ENCODE measurements at regions not wholly inside any gene's neighbourhood (a gene's known extent, or its start where the extent isn't known, plus 50 kb on each side); places are given as distances from the start of the nearest gene placed in this dataset.
A peak's percentile ranks its signal among the peaks of the same experiment; 100 is the strongest.

- POLR2A ChIA-PET: interaction anchor here (0.6 kb wide), 1 partner anchor 1585 kb away, joined by 3 read pairs; no protein-coding TSS in a partner anchor
- Histone ChIP-seq H3K27me3 (replicated peaks in 2 of 5; ENCODE audit: control insufficient read depth in 4 of 5, insufficient read depth in 5 of 5, low read length in 4 of 5) (peaks cover 3 to 72% (median 15%) of the 10 kb centered on the region in 5 experiments), H3K27ac (ENCODE audit: insufficient read depth in 1 of 2, low read depth in 1 of 2, low read length in 2 of 2, poor library complexity in 1 of 2, severe bottlenecking in 2 of 2) (no peak overlapping the region), H3K4me3 (ENCODE audit: control insufficient read depth in 1 of 7, extremely low read depth in 1 of 7, insufficient read depth in 4 of 7, low read depth in 2 of 7, low read length in 6 of 7) (peak overlapping the region in 1 of 7 experiments; percentile 55), H3K4me1 (ENCODE audit: control extremely low read depth in 1 of 4, control insufficient read depth in 4 of 4, insufficient read depth in 4 of 4, low read length in 3 of 4) (peaks cover 0 to 6% (median 2%) of the 10 kb centered on the region in 4 experiments), H3K36me3 (ENCODE audit: control insufficient read depth in 4 of 4, insufficient read depth in 4 of 4, low read length in 3 of 4) (no peaks in the 10 kb centered on the region), H3K9me3 (ENCODE audit: control extremely low read depth in 1 of 5, control insufficient read depth in 4 of 5, insufficient read depth in 2 of 5, low read depth in 1 of 5, low read length in 4 of 5) (no peaks in the 10 kb centered on the region)
- CTCF ChIA-PET: interaction anchor here (0.6 to 3.0 kb wide), 9 partner anchors 45 to 1359 kb away, joined by 3 to 11 read pairs (median 3); no protein-coding TSS in a partner anchor
- peak in 2 of 3 donors; percentile 5 for DNase-seq
- WGBS (ENCODE audit: insufficient coverage): 30% methylated on average over 33 of the region's 33 CpGs
Measured at GRCh38 chr10:131452926-131453720, 141.6 kb upstream of the TCERG1L start.

- CTCF ChIA-PET: interaction anchor here (0.6 to 3.0 kb wide), 12 partner anchors 11 to 1359 kb away, joined by 3 to 11 read pairs (median 3); no protein-coding TSS in a partner anchor
- no peaks in the 10 kb centered on the region for H3K36me3 ChIP-seq (ENCODE audit: control insufficient read depth in 4 of 4, insufficient read depth in 4 of 4, low read length in 3 of 4)
- peaks cover 0 to 6% (median 2%) of the 10 kb centered on the region in 4 experiments for H3K4me1 ChIP-seq (ENCODE audit: control extremely low read depth in 1 of 4, control insufficient read depth in 4 of 4, insufficient read depth in 4 of 4, low read length in 3 of 4)
- H3K9me3 ChIP-seq (ENCODE audit: control extremely low read depth in 1 of 5, control insufficient read depth in 4 of 5, insufficient read depth in 2 of 5, low read depth in 1 of 5, low read length in 4 of 5): no peaks in the 10 kb centered on the region
- peak overlapping the region in 2 of 7 experiments; percentile 35 to 55 for H3K4me3 ChIP-seq (ENCODE audit: control insufficient read depth in 1 of 7, extremely low read depth in 1 of 7, insufficient read depth in 4 of 7, low read depth in 2 of 7, low read length in 6 of 7)
- POLR2A ChIA-PET: no interaction called here
- peaks cover 3 to 78% (median 19%) of the 10 kb centered on the region in 5 experiments for H3K27me3 ChIP-seq (replicated peaks in 2 of 5; ENCODE audit: control insufficient read depth in 4 of 5, insufficient read depth in 5 of 5, low read length in 4 of 5)
- H3K27ac ChIP-seq (ENCODE audit: insufficient read depth in 1 of 2, low read depth in 1 of 2, low read length in 2 of 2, poor library complexity in 1 of 2, severe bottlenecking in 2 of 2): no peak overlapping the region
- DNase-seq: peak; percentile 65 to 83 (median 76)
- 4% methylated on average over 15 of the region's 32 CpGs for WGBS (ENCODE audit: insufficient coverage)
Measured at GRCh38 chr10:131453721-131454634, 142.5 kb upstream of the TCERG1L start.

GRCh38 chr10:131456411-131456810 is 144.9 kb upstream of the TCERG1L start:
- peaks cover 3 to 73% (median 19%) of the 10 kb centered on the region in 5 experiments for H3K27me3 ChIP-seq (replicated peaks in 2 of 5; ENCODE audit: control insufficient read depth in 4 of 5, insufficient read depth in 5 of 5, low read length in 4 of 5)
- no peak for DNase-seq
- CTCF ChIA-PET: interaction anchor here (1.2 to 1.7 kb wide), 2 partner anchors 330 to 332 kb away, joined by 4 to 5 read pairs; no protein-coding TSS in a partner anchor
- H3K27ac ChIP-seq (ENCODE audit: insufficient read depth in 1 of 2, low read depth in 1 of 2, low read length in 2 of 2, poor library complexity in 1 of 2, severe bottlenecking in 2 of 2): no peak overlapping the region
- no peaks in the 10 kb centered on the region for H3K36me3 ChIP-seq (ENCODE audit: control insufficient read depth in 4 of 4, insufficient read depth in 4 of 4, low read length in 3 of 4)
- no peak overlapping the region for H3K4me3 ChIP-seq (ENCODE audit: control insufficient read depth in 1 of 7, extremely low read depth in 1 of 7, insufficient read depth in 4 of 7, low read depth in 2 of 7, low read length in 6 of 7)
- H3K4me1 ChIP-seq (ENCODE audit: control extremely low read depth in 1 of 4, control insufficient read depth in 4 of 4, insufficient read depth in 4 of 4, low read length in 3 of 4): peaks cover 0 to 6% (median 2%) of the 10 kb centered on the region in 4 experiments
- WGBS (ENCODE audit: insufficient coverage): 73% methylated on average over 9 of the region's 11 CpGs
- POLR2A ChIA-PET: no interaction called here
- H3K9me3 ChIP-seq (ENCODE audit: control extremely low read depth in 1 of 5, control insufficient read depth in 4 of 5, insufficient read depth in 2 of 5, low read depth in 1 of 5, low read length in 4 of 5): no peaks in the 10 kb centered on the region

- Histone ChIP-seq H3K27me3 (replicated peaks in 2 of 5; ENCODE audit: control insufficient read depth in 4 of 5, insufficient read depth in 5 of 5, low read length in 4 of 5) (peaks cover 3 to 40% (median 9%) of the 10 kb centered on the region in 5 experiments), H3K4me3 (ENCODE audit: control insufficient read depth in 1 of 7, extremely low read depth in 1 of 7, insufficient read depth in 4 of 7, low read depth in 2 of 7, low read length in 6 of 7) (no peak overlapping the region), H3K27ac (ENCODE audit: insufficient read depth in 1 of 2, low read depth in 1 of 2, low read length in 2 of 2, poor library complexity in 1 of 2, severe bottlenecking in 2 of 2) (no peak overlapping the region), H3K9me3 (ENCODE audit: control extremely low read depth in 1 of 5, control insufficient read depth in 4 of 5, insufficient read depth in 2 of 5, low read depth in 1 of 5, low read length in 4 of 5) (no peaks in the 10 kb centered on the region), H3K36me3 (ENCODE audit: control insufficient read depth in 4 of 4, insufficient read depth in 4 of 4, low read length in 3 of 4) (no peaks in the 10 kb centered on the region), H3K4me1 (ENCODE audit: control extremely low read depth in 1 of 4, control insufficient read depth in 4 of 4, insufficient read depth in 4 of 4, low read length in 3 of 4) (no peaks in the 10 kb centered on the region)
- CTCF ChIA-PET: no interaction called here
- POLR2A ChIA-PET: no interaction called here
- DNase-seq: no peak
- 80% methylated on average over 4 of the region's 5 CpGs for WGBS (ENCODE audit: insufficient coverage)
Measured at GRCh38 chr10:131461093-131461492, 149.6 kb upstream of the TCERG1L start.

- WGBS (ENCODE audit: insufficient coverage): 87% methylated on average over 4 of the region's 5 CpGs
- CTCF ChIA-PET: interaction anchor here (1.0 to 2.2 kb wide), 2 partner anchors 9 to 10 kb away, joined by 3 to 8 read pairs; no protein-coding TSS in a partner anchor
- H3K4me3 ChIP-seq (ENCODE audit: control insufficient read depth in 1 of 7, extremely low read depth in 1 of 7, insufficient read depth in 4 of 7, low read depth in 2 of 7, low read length in 6 of 7): no peak overlapping the region
Measured at GRCh38 chr10:131464789-131465188, 153.3 kb upstream of the TCERG1L start.

GRCh38 chr10:131469551-131469950 is 158.0 kb upstream of the TCERG1L start:
- POLR2A ChIA-PET: no interaction called here
- H3K36me3 ChIP-seq (ENCODE audit: control insufficient read depth in 4 of 4, insufficient read depth in 4 of 4, low read length in 3 of 4): no peaks in the 10 kb centered on the region

More at GRCh38 chr10:131464789-131465188, 153.3 kb upstream of the TCERG1L start:
- DNase-seq: no peak
- Histone ChIP-seq H3K9me3 (ENCODE audit: control extremely low read depth in 1 of 5, control insufficient read depth in 4 of 5, insufficient read depth in 2 of 5, low read depth in 1 of 5, low read length in 4 of 5) (no peaks in the 10 kb centered on the region), H3K4me1 (ENCODE audit: control extremely low read depth in 1 of 4, control insufficient read depth in 4 of 4, insufficient read depth in 4 of 4, low read length in 3 of 4) (no peaks in the 10 kb centered on the region), H3K27ac (ENCODE audit: insufficient read depth in 1 of 2, low read depth in 1 of 2, low read length in 2 of 2, poor library complexity in 1 of 2, severe bottlenecking in 2 of 2) (no peak overlapping the region), H3K27me3 (replicated peaks in 2 of 5; ENCODE audit: control insufficient read depth in 4 of 5, insufficient read depth in 5 of 5, low read length in 4 of 5) (peaks cover 0 to 16% (median 8%) of the 10 kb centered on the region in 5 experiments), H3K36me3 (ENCODE audit: control insufficient read depth in 4 of 4, insufficient read depth in 4 of 4, low read length in 3 of 4) (no peaks in the 10 kb centered on the region)
- POLR2A ChIA-PET: no interaction called here

More at GRCh38 chr10:131469551-131469950, 158.0 kb upstream of the TCERG1L start:
- H3K9me3 ChIP-seq (ENCODE audit: control extremely low read depth in 1 of 5, control insufficient read depth in 4 of 5, insufficient read depth in 2 of 5, low read depth in 1 of 5, low read length in 4 of 5): no peaks in the 10 kb centered on the region
- no peaks in the 10 kb centered on the region for H3K4me1 ChIP-seq (ENCODE audit: control extremely low read depth in 1 of 4, control insufficient read depth in 4 of 4, insufficient read depth in 4 of 4, low read length in 3 of 4)
- H3K27me3 ChIP-seq (replicated peaks in 2 of 5; ENCODE audit: control insufficient read depth in 4 of 5, insufficient read depth in 5 of 5, low read length in 4 of 5): peaks cover 0 to 3% (median 0%) of the 10 kb centered on the region in 5 experiments
- CTCF ChIA-PET: interaction anchor here (1.0 kb wide), 1 partner anchor 15 kb away, joined by 3 read pairs; no protein-coding TSS in a partner anchor
- no peak overlapping the region for H3K27ac ChIP-seq (ENCODE audit: insufficient read depth in 1 of 2, low read depth in 1 of 2, low read length in 2 of 2, poor library complexity in 1 of 2, severe bottlenecking in 2 of 2)
- H3K4me3 ChIP-seq (ENCODE audit: control insufficient read depth in 1 of 7, extremely low read depth in 1 of 7, insufficient read depth in 4 of 7, low read depth in 2 of 7, low read length in 6 of 7): no peak overlapping the region
- DNase-seq: no peak
- no CpG with 5 or more reads among the region's 2 CpGs for WGBS (ENCODE audit: insufficient coverage)

Data from common myeloid progenitor, CD34-positive (primary cell).